Activated CD4-positive, alpha-beta T cell treated with anti-CD3 and anti-CD28 coated beads for 36 hours (primary cell): ENCODE measurements at regions not wholly inside any gene's neighbourhood (a gene's known extent, or its start where the extent isn't known, plus 50 kb on each side); places are given as distances from the start of the nearest gene placed in this dataset.

ENCODE experiments used
- ATAC-seq: fragments of 200-7000 bp; cut with Tn5 transposase; one replicate; pipeline ENCODE4 v1.10.0; 2021; ENCODE audit warnings: mild to moderate bottlenecking, moderate library complexity
- CTCF ChIA-PET: fragments of 350-600 bp; sonication (Branson Sonifier 250); formaldehyde crosslinking; loops from one replicate; lab custom pipeline; 2021; ENCODE audit warnings: antibody characterized with exemption; lab: Charles Lee
- POLR2A ChIA-PET: fragments of 350-600 bp; sonication (Branson Sonifier 250); formaldehyde crosslinking; loops from one replicate; lab custom pipeline; 2021; ENCODE audit warnings: antibody characterized with exemption, inconsistent platforms; lab: Charles Lee
- DNase-seq: peaks from one replicate; pipeline ENCODE4 v3.0.0-alpha.2; 2020
- H3K27ac Mint-ChIP-seq: one replicate; pipeline ENCODE4 v1.8.0; 2021; ENCODE audit warnings: mixed read lengths
- H3K27me3 Mint-ChIP-seq: one replicate; pipeline ENCODE4 v1.8.0; 2021; ENCODE audit warnings: mixed read lengths
- H3K36me3 Mint-ChIP-seq: one replicate; pipeline ENCODE4 v1.8.0; 2021; ENCODE audit warnings: low read depth, mixed read lengths
- H3K4me1 Mint-ChIP-seq: one replicate; pipeline ENCODE4 v1.8.0; 2021; ENCODE audit warnings: mixed read lengths
- H3K4me3 Mint-ChIP-seq: one replicate; pipeline ENCODE4 v1.8.0; 2021; ENCODE audit warnings: mild to moderate bottlenecking, moderate library complexity, mixed read lengths
- H3K9me3 Mint-ChIP-seq: one replicate; pipeline ENCODE4 v1.8.0; 2021; ENCODE audit warnings: low read depth, mixed read lengths
- intact Hi-C, 2 experiments: fragments of 100-400 bp; cut with DNase I in 1 of 2; cut with micrococcal nuclease in 1 of 2; formaldehyde crosslinking; loops; one replicate each; pipeline versions ENCODE4 v1.14.2 to v1.15.1; 2022 to 2024; cut with DNase I, micrococcal nuclease

GRCh38 chr12:23039834-23040233, 414.9 kb downstream of the ETNK1 start:
- H3K9me3 Mint-ChIP-seq = no peaks in the 10 kb centered on the region
- CTCF ChIA-PET = no interaction called here
- ATAC-seq (no peak), DNase-seq (no peak)
- no peak overlapping the region for H3K4me3 Mint-ChIP-seq
- intact Hi-C loops = loop anchor here in 1 of 2 experiments (2.0 kb wide), 1 partner anchor 19 kb away; no protein-coding TSS in a partner anchor
- no peaks in the 10 kb centered on the region for H3K36me3 Mint-ChIP-seq
- H3K27me3 Mint-ChIP-seq = no peaks in the 10 kb centered on the region
- no peaks in the 10 kb centered on the region for H3K4me1 Mint-ChIP-seq
- POLR2A ChIA-PET = no interaction called here
- no peak overlapping the region for H3K27ac Mint-ChIP-seq

GRCh38 chr12:23041774-23042173, 416.8 kb downstream of the ETNK1 start:
- no peaks in the 10 kb centered on the region for H3K36me3 Mint-ChIP-seq
- H3K4me3 Mint-ChIP-seq = no peak overlapping the region
- CTCF ChIA-PET = no interaction called here
- ATAC-seq = no peak
- POLR2A ChIA-PET = interaction anchor here (0.7 kb wide), 1 partner anchor 27 kb away, joined by 4 read pairs; no protein-coding TSS in a partner anchor
- DNase-seq = no peak
- H3K9me3 Mint-ChIP-seq = no peaks in the 10 kb centered on the region
- H3K27ac Mint-ChIP-seq = no peak overlapping the region
- H3K27me3 Mint-ChIP-seq = no peaks in the 10 kb centered on the region
- intact Hi-C loops = no loop called here
- H3K4me1 Mint-ChIP-seq = no peaks in the 10 kb centered on the region

DNA sequence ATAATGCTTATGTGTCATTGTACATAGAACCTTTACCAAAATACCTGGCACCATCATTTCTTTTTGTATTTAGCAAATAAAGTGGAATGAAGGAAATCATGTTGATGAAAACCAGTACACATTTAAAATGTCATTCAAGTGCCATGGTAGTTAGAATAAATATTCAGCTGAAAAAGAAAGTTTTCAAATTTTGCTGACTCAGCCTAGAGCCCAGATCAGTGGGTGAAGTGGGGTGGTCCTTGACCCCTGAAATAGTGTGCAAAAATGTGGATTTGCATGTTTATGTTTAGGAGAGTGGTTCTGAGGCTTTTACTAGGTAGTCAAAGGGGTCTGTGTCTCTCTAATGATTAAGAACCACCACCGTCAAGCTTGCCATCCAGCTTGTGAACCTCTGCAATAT, 418.7 kb downstream of the ETNK1 start:
- intact Hi-C loops = no loop called here
- DNase-seq (no peak), ATAC-seq (no peak)
- Mint-ChIP-seq H3K27me3 (no peaks in the 10 kb centered on the region), H3K4me3 (no peak overlapping the region), H3K27ac (no peak overlapping the region), H3K4me1 (no peaks in the 10 kb centered on the region), H3K9me3 (no peaks in the 10 kb centered on the region), H3K36me3 (no peaks in the 10 kb centered on the region)
- ChIA-PET POLR2A (no interaction called here), CTCF (no interaction called here)

DNA sequence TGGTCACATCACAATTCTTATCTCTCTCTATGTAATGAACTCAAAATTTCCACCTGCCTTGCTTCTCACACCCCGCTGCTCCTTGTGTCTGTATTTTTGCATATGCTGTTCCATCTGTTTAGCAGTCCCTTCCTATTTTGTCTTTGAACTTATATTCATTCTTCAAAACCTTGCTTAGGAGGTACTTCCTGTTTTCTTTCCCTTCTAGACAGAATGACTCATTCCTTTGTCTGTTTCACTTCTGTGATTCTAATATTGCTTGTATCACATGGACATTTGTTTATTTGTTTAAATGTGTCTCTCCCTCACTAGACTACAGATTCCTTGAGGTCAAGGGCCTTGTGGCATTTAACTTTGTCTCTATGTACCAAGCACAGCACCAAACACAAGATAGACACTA, 424.2 kb downstream of the ETNK1 start:
- POLR2A ChIA-PET = no interaction called here
- no peaks in the 10 kb centered on the region for H3K4me1 Mint-ChIP-seq

GRCh38 chr12:23055004-23055403, 430.0 kb downstream of the ETNK1 start:
- intact Hi-C loops = no loop called here

More for the DNA sequence above, 424.2 kb downstream of the ETNK1 start:
- Mint-ChIP-seq H3K36me3 (no peaks in the 10 kb centered on the region), H3K9me3 (no peaks in the 10 kb centered on the region), H3K27ac (no peak overlapping the region), H3K4me3 (no peak overlapping the region), H3K27me3 (no peaks in the 10 kb centered on the region)
- no peak for DNase-seq
- CTCF ChIA-PET = no interaction called here
- intact Hi-C loops = no loop called here
- no peak for ATAC-seq

GRCh38 chr12:23057571-23057970, 432.6 kb downstream of the ETNK1 start:
- no peaks in the 10 kb centered on the region for H3K9me3 Mint-ChIP-seq
- H3K27ac Mint-ChIP-seq = no peak overlapping the region
- ChIA-PET CTCF (no interaction called here), POLR2A (no interaction called here)
- no peak overlapping the region for H3K4me3 Mint-ChIP-seq
- intact Hi-C loops = no loop called here
- no peaks in the 10 kb centered on the region for H3K36me3 Mint-ChIP-seq
- no peaks in the 10 kb centered on the region for H3K27me3 Mint-ChIP-seq
- DNase-seq = no peak
- H3K4me1 Mint-ChIP-seq = no peaks in the 10 kb centered on the region
- ATAC-seq = no peak

More at GRCh38 chr12:23055004-23055403, 430.0 kb downstream of the ETNK1 start:
- Mint-ChIP-seq H3K4me1 (no peaks in the 10 kb centered on the region), H3K9me3 (no peaks in the 10 kb centered on the region), H3K36me3 (no peaks in the 10 kb centered on the region), H3K27ac (no peak overlapping the region), H3K27me3 (no peaks in the 10 kb centered on the region), H3K4me3 (no peak overlapping the region)
- ChIA-PET POLR2A (no interaction called here), CTCF (no interaction called here)
- ATAC-seq (no peak), DNase-seq (peak; percentile 8)

GRCh38 chr12:23060161-23060560, 435.2 kb downstream of the ETNK1 start:
- Mint-ChIP-seq H3K4me3 (no peak overlapping the region), H3K27ac (no peak overlapping the region), H3K36me3 (no peaks in the 10 kb centered on the region), H3K4me1 (no peaks in the 10 kb centered on the region), H3K9me3 (no peaks in the 10 kb centered on the region), H3K27me3 (no peaks in the 10 kb centered on the region)
- POLR2A ChIA-PET = no interaction called here
- no peak for DNase-seq
- intact Hi-C loops = no loop called here
- CTCF ChIA-PET = interaction anchor here (0.5 kb wide), 1 partner anchor 321 kb away, joined by 3 read pairs; no protein-coding TSS in a partner anchor
- ATAC-seq = no peak

- ChIA-PET CTCF (no interaction called here), POLR2A (no interaction called here)
- ATAC-seq (no peak), DNase-seq (no peak)
- H3K27me3 Mint-ChIP-seq = no peaks in the 10 kb centered on the region
- intact Hi-C loops = no loop called here
- H3K36me3 Mint-ChIP-seq = no peaks in the 10 kb centered on the region
- H3K9me3 Mint-ChIP-seq = no peaks in the 10 kb centered on the region
- H3K4me3 Mint-ChIP-seq = no peak overlapping the region
- no peak overlapping the region for H3K27ac Mint-ChIP-seq
- no peaks in the 10 kb centered on the region for H3K4me1 Mint-ChIP-seq
Measured at GRCh38 chr12:23063206-23063605, 438.2 kb downstream of the ETNK1 start.

DNA sequence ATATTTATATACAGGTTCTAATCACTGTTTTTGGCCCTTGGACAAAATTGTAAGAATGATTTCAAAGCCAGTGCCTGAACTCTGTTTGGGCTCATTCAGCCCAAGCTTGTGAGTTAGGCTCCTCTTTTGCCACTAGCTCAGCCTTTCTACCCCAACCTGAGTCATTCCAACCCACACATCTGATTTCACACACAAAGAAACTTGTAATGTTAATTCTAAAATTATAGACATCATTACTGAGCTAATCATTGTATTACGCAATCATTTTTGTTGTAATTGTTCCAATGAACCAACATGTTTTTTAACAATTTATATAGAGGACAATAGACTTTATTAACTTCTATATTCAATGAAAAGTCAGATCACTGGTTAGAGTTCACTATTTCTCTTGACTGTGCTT, 441.1 kb downstream of the ETNK1 start:
- CTCF ChIA-PET = no interaction called here
- no peaks in the 10 kb centered on the region for H3K27me3 Mint-ChIP-seq
- ATAC-seq (no peak), DNase-seq (no peak)
- H3K4me1 Mint-ChIP-seq = no peaks in the 10 kb centered on the region
- no peaks in the 10 kb centered on the region for H3K9me3 Mint-ChIP-seq
- POLR2A ChIA-PET = no interaction called here
- H3K36me3 Mint-ChIP-seq = no peaks in the 10 kb centered on the region
- no peak overlapping the region for H3K4me3 Mint-ChIP-seq
- intact Hi-C loops = no loop called here
- no peak overlapping the region for H3K27ac Mint-ChIP-seq

GRCh38 chr12:23083267-23083666, 458.3 kb downstream of the ETNK1 start:
- H3K4me1 Mint-ChIP-seq = no peaks in the 10 kb centered on the region
- ChIA-PET CTCF (no interaction called here), POLR2A (no interaction called here)
- intact Hi-C loops = no loop called here
- H3K27me3 Mint-ChIP-seq = no peaks in the 10 kb centered on the region
- H3K27ac Mint-ChIP-seq = no peak overlapping the region
- no peak overlapping the region for H3K4me3 Mint-ChIP-seq
- H3K36me3 Mint-ChIP-seq = no peaks in the 10 kb centered on the region
- DNase-seq (no peak), ATAC-seq (no peak)
- peaks cover 3% of the 10 kb centered on the region for H3K9me3 Mint-ChIP-seq

DNA sequence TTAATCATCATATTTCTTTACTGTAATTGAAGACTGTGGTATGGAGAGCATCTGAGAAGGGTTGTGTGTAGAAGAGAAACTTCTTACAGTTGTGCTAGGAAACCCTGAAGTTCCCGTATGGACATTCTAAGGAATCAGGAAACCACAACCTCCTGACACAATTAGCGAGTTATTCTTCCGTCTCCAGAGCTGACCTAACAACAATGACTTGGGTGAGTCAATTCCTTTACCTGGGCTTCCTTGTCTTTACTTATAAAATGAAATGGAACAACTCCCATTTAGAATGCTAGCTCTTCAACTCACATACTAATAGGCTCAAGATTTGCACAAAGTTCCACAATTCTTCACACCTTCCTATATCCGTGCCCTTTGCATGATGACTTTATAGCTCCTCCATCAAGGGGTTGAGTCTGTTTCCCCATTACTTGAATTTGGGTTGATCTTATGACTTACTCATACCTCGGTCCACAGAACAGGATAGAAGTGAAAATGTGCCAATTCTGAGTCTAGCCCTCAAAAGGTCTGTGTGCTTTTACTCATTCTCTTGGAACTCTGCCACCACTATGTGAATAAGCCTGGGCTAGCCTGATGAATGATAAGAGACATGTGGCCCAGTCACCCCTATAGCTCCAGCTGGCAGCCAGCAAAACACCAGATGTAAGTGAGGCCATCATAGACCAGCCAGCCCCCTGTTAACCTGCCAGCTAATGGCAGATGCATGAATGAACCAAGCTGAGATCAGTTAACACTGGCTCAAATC, 459.4 kb downstream of the ETNK1 start:
- no peaks in the 10 kb centered on the region for H3K27me3 Mint-ChIP-seq
- no peak overlapping the region for H3K27ac Mint-ChIP-seq
- intact Hi-C loops = no loop called here
- ChIA-PET POLR2A (no interaction called here), CTCF (interaction anchor here (0.6 kb wide), 1 partner anchor 1920 kb away, joined by 3 read pairs; no protein-coding TSS in a partner anchor)
- DNase-seq (no peak), ATAC-seq (no peak)
- peaks cover 3% of the 10 kb centered on the region for H3K9me3 Mint-ChIP-seq
- no peaks in the 10 kb centered on the region for H3K36me3 Mint-ChIP-seq
- H3K4me3 Mint-ChIP-seq = no peak overlapping the region
- no peaks in the 10 kb centered on the region for H3K4me1 Mint-ChIP-seq

DNA sequence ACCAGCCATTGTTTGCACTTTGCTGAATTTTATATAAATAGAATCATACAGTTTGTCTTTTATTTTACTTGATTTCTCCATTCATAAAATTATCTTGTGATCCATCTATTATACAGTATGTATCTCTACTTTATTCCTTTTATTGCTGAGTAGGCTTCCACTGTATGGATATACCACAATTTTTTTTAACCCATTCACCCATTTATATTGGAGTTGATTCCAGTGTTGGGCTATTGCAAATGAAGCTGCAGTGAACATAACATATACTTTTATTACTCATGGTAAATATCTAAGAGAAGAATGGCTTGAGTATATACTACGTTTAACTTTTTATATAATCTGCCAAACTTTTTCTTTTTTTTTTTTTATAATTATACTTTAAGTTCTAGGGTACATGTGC, 463.6 kb downstream of the ETNK1 start:
- POLR2A ChIA-PET = no interaction called here
- no peak overlapping the region for H3K27ac Mint-ChIP-seq
- H3K4me3 Mint-ChIP-seq = no peak overlapping the region
- peaks cover 4% of the 10 kb centered on the region for H3K9me3 Mint-ChIP-seq
- H3K27me3 Mint-ChIP-seq = no peaks in the 10 kb centered on the region
- no peaks in the 10 kb centered on the region for H3K36me3 Mint-ChIP-seq
- no peaks in the 10 kb centered on the region for H3K4me1 Mint-ChIP-seq
- no peak for ATAC-seq
- CTCF ChIA-PET = no interaction called here
- DNase-seq = no peak
- intact Hi-C loops = no loop called here
